HG02571 (cell line): ENCODE measurements at regions not wholly inside any gene's neighbourhood (a gene's known extent, or its start where the extent isn't known, plus 50 kb on each side); places are given as distances from the start of the nearest gene placed in this dataset.

Experiments
- ATAC-seq: cut with Tn5 transposase; IDR thresholded peaks from one replicate; pipeline ENCODE4 v1.9.1; 2021; ENCODE audit warnings: mild to moderate bottlenecking, moderate library complexity; ENCODE audit not compliant: unreplicated experiment

GRCh38 chr11:116420770-116421528 is 351.8 kb downstream of the BUD13 start:
- ATAC-seq, result no peak

DNA sequence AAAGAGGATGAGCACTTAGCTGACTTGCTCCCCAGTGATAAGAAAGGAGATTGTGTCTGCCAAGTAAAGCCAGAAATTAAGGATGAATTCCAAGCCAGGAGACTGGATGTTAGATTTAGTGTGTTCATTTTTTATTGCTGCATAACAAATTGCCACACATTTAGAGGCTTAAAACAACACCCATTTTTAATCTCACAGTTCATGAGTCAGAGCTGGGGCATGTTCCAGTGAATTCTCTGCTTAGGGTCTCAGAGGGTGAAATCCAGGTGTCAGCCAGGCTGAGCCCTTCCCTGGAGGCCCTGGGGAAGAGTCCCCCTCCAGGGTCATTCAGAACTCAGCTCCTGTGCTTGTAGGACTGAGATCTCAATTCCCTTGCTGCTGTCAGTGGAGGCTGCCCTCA is 352.8 kb downstream of the BUD13 start:
- ATAC-seq, result no peak

- ATAC-seq, result no peak
Observed at GRCh38 chr11:116418388-116419041, 354.3 kb downstream of the BUD13 start.

- no peak for ATAC-seq
Observed at GRCh38 chr11:116416852-116417251, 355.9 kb downstream of the BUD13 start.

DNA sequence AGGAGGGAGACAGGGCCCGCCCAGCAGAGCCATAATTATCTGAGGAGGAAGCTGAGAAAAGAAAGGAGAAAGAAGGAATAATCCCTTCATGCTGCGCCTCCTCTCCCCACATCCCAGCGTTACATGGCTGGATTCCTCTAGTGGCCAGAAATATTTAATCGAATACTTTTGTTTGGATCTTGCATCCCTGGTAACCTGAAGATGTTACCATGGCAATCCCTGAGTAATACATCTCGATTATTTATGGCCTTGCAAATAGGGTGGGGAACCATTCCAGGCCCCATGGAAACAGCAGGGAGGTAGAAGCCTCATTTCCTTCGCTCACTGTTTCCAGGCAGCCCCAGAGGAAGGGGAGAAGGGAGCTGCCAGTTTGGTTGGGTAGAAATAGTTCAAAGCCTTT is 357.7 kb downstream of the BUD13 start:
- ATAC-seq, result no peak

- ATAC-seq, result no peak
Observed at GRCh38 chr11:116414357-116414880, 358.4 kb downstream of the BUD13 start.

DNA sequence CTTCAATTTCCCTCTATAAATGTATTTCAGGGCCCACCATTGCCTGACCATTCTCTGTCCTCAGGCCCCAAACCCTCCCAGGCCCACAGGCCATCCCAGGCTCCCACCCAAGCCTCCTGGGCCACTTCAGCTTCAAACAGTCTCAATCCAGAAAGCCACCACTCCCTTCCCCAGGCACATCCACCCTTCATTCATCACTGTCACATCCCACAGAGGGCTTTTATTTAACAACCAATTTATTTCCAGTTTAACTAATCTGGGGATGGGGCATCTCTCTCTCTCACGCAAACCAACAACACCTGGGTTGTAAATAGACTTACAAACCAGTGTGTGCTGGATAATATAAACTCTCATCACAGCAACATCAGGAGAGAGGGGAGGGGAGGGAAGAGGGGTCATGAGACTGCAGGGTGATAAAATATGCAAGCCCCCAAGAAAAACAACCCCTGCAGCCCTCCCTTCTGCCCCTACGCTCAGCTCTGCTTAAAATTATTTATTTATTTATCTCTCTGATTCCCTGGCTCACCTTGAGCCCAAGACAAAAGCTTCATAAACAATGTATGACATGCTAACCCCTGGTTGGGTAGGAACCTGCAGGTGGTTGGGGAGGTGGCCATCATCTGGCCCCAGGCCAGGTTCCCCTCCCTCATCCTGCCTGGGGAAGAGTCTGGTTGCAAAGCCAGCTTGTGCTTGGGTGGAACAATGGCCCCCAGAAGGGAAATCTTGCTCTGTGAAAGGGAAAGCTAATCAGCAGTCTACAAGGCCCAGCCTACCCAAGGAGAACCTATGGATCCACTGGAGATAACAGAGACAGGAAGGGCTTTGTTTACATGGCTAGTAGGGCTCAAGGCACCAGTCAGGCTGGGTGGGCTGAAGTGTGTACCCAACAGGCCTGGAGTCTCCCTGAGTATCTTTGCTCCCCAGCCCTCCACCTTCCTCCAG is 359.2 kb downstream of the BUD13 start:
- no peak for ATAC-seq

- no peak for ATAC-seq
Observed at GRCh38 chr11:116412118-116412889, 360.5 kb downstream of the BUD13 start.

- ATAC-seq, result no peak
Observed at GRCh38 chr11:116409238-116409637, 363.5 kb downstream of the BUD13 start.

DNA sequence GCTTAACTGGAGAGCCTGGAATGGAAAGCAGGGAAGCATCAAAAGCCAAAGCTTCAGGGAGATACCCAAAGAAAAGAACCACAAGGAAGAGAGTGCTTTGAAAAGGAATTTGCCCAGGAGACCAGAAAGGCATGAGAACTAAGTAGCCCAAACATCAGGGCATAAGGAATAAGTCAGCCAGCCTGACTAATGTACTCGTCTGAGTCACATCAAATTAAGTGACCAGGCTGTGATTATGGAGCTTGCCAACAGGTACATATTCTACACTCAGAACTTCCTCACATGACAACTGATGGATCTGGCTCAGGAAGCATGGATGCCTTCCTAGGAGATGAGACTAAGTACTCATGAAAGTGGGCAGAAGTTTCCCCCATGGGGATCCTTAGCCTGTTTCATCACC is 366.7 kb downstream of the BUD13 start:
- ATAC-seq, result no peak

- ATAC-seq, result no peak
Observed at GRCh38 chr11:116404462-116404798, 368.4 kb downstream of the BUD13 start.

- ATAC-seq, result no peak
Observed at GRCh38 chr11:116403794-116404461, 368.9 kb downstream of the BUD13 start.

- no peak for ATAC-seq
Observed at GRCh38 chr11:116400081-116400480, 372.7 kb downstream of the BUD13 start.

- ATAC-seq, result no peak
Observed at GRCh38 chr11:116397602-116398084, 375.1 kb downstream of the BUD13 start.

- ATAC-seq, result no peak
Observed at GRCh38 chr11:116396331-116396730, 376.5 kb downstream of the BUD13 start.

- ATAC-seq, result no peak
Observed at GRCh38 chr11:116394022-116394421, 378.8 kb downstream of the BUD13 start.

DNA sequence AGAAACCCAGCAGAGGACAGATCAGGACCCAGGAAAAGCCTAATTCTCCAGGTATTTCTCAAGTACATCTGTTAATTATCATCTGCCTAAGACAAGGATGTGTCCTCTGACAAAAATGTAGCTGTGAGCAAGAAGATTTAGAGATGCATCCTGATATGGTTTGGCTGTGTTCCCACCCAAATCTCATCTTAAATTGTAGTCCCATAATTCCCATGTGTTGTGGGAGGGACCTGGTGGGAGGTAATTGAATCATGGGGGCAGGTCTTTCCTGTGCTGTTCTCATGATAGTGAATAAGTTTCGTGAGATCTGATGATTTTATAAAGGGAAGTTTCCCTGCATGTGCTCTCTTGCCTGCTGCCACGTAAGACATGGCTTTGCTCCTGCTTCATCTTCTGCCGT is 381.8 kb downstream of the BUD13 start:
- no peak for ATAC-seq

- no peak for ATAC-seq
Observed at GRCh38 chr11:116388146-116388545, 384.6 kb downstream of the BUD13 start.

- no peak for ATAC-seq
Observed at GRCh38 chr11:116387641-116388040, 385.1 kb downstream of the BUD13 start.
